Spleen (tissue), 11 donors: ENCODE measurements at regions not wholly inside any gene's neighbourhood (a gene's known extent, or its start where the extent isn't known, plus 50 kb on each side); places are given as distances from the start of the nearest gene placed in this dataset.
"Not testable (repeated sequence)": the region's sequence is repeated elsewhere in the genome, so short reads cannot be mapped to it uniquely, and the experiment has no call there.

Source experiments
- DNase-seq: peaks from one replicate; pipeline ENCODE4 v3.0.0-alpha.2; 2020
- H3K27ac ChIP-seq, 8 donors: fragments of 200-600 bp; sonication (generic) in 7 of 8; 1 replicate in 4 of 8; 2 replicates in 4 of 8; pipeline versions ENCODE4 v1.5.0 to v1.8.0; 2016 to 2021; ENCODE audit warnings: inconsistent platforms in 4 of 8, mild to moderate bottlenecking in 4 of 8, moderate library complexity in 1 of 8
- H3K27me3 ChIP-seq, 7 donors: fragments of 200-600 bp; sonication (generic) in 6 of 7; replicated peaks in 1 of 7; 1 replicate in 4 of 7; 2 replicates in 3 of 7; pipeline versions ENCODE4 v1.5.0 to v1.8.0; 2016 to 2021; ENCODE audit warnings: inconsistent platforms in 3 of 7, mild to moderate bottlenecking in 1 of 7
- H3K36me3 ChIP-seq, 6 donors: fragments of 200-600 bp; sonication (generic) in 5 of 6; 1 replicate in 4 of 6; 2 replicates in 2 of 6; pipeline versions ENCODE4 v1.5.0 to v1.8.0; 2016 to 2021; ENCODE audit warnings: inconsistent platforms in 2 of 6
- H3K4me1 ChIP-seq, 6 donors: fragments of 200-600 bp; sonication (generic) in 5 of 6; 1 replicate in 3 of 6; 2 replicates in 3 of 6; pipeline versions ENCODE4 v1.5.0 to v1.8.0; 2016 to 2021; ENCODE audit warnings: inconsistent platforms in 3 of 6
- H3K4me3 ChIP-seq, 8 donors: fragments of 200-600 bp; sonication (generic) in 7 of 8; 1 replicate in 4 of 8; 2 replicates in 4 of 8; pipeline versions ENCODE4 v1.5.0 to v1.8.0; 2016 to 2021; ENCODE audit warnings: inconsistent platforms in 4 of 8, mild to moderate bottlenecking in 4 of 8, moderate library complexity in 2 of 8
- H3K9me3 ChIP-seq, 8 donors: fragments of 200-600 bp; sonication (generic) in 7 of 8; 1 replicate in 4 of 8; 2 replicates in 4 of 8; pipeline versions ENCODE4 v1.5.0 to v1.8.0; 2016 to 2021; ENCODE audit warnings: inconsistent platforms in 4 of 8
- POLR2A ChIP-seq, 3 donors: fragments of 450-650 bp; IDR thresholded peaks; one replicate each; pipeline ENCODE4 v1.5.1; 2017; ENCODE audit warnings: antibody characterized with exemption in 3 of 3, mild to moderate bottlenecking in 1 of 3
- POLR2AphosphoS5 ChIP-seq, 3 donors: sonication (generic); formaldehyde crosslinking; IDR thresholded peaks; one replicate each; pipeline ENCODE4 v1.5.1; 2017; ENCODE audit warnings: antibody characterized with exemption in 3 of 3
- WGBS, 5 donors: extraction: QIAGEN DNeasy Blood & Tissue Kit in 3 of 5; methylation state at CpG; one replicate each; pipeline versions ENCODE4 v1.1.5 to v1.1.7; 2013 to 2018; 5-methylcytosine and 5-hydroxymethylcytosine counted together
- intact Hi-C: fragments of 100-400 bp; cut with DNase I; formaldehyde crosslinking; loops from one replicate; pipeline ENCODE4 v1.15.0; 2023; ENCODE audit warnings: low total_unique reads
- TF ChIP-seq, protein P1 (sequence below), 11 experiments: fragments of 200-600 bp in 7 of 11; fragments of 450-650 bp in 4 of 11; sonication (generic) in 4 of 11; IDR thresholded peaks in 8 of 11; conservative IDR thresholded peaks in 3 of 11; 1 replicate in 7 of 11; 2 replicates in 4 of 11; pipeline versions ENCODE4 v1.4.0 to v1.8.0; 2016 to 2021; ENCODE audit warnings: antibody characterized with exemption in 11 of 11, inconsistent platforms in 4 of 11, mild to moderate bottlenecking in 1 of 11
- donor health status: healthy with polysubstance abuse.
- donor health status: DM: no; HTN: no; CAD: no; lungs with moderate emphysema.
- donor health status: DM: no; HTN: no; CAD: no.
- donor health status: Bipolar disorder and iron deficiency.
- donor health status: healthy.
- donor health status: DM: no; HTN: no; CAD: no.
- donor health status: DM: yes; HTN: yes; CAD: no.

DNA sequence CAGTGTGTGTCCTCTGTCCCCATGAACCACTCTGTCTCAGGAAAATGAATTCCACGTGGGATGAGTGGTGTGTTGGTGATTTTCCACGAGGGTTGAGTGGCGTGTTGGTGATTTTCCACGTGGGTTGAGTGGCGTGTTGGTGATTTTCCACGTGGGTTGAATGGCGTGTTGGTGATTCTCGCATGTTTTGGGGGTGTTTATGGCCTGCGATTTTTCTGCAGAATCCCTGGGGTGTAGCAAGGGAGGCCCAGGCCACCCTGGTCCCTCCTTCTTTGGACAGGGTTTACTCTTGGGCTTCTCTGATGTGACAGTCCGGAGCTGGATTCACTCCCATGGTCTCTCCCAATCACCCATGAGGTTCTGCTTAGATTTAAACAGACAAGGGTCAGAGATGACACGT is 90.6 kb upstream of the FRMD1 start:
- H3K9me3 ChIP-seq, result peaks cover 0 to 14% (median 4%) of the 10 kb centered on the region in 8 donors
- no peak for DNase-seq
- H3K36me3 ChIP-seq, result no peaks in the 10 kb centered on the region
- 87 to 95% (median 91%) methylated on average over 11 of the region's 11 CpGs for WGBS, 5 donors
- TF ChIP-seq POLR2A (IDR thresholded peaks at IDR 0.05) (no peak), POLR2AphosphoS5 (IDR thresholded peaks at IDR 0.05) (no peak)
- TF ChIP-seq, protein P1, sequence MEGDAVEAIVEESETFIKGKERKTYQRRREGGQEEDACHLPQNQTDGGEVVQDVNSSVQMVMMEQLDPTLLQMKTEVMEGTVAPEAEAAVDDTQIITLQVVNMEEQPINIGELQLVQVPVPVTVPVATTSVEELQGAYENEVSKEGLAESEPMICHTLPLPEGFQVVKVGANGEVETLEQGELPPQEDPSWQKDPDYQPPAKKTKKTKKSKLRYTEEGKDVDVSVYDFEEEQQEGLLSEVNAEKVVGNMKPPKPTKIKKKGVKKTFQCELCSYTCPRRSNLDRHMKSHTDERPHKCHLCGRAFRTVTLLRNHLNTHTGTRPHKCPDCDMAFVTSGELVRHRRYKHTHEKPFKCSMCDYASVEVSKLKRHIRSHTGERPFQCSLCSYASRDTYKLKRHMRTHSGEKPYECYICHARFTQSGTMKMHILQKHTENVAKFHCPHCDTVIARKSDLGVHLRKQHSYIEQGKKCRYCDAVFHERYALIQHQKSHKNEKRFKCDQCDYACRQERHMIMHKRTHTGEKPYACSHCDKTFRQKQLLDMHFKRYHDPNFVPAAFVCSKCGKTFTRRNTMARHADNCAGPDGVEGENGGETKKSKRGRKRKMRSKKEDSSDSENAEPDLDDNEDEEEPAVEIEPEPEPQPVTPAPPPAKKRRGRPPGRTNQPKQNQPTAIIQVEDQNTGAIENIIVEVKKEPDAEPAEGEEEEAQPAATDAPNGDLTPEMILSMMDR (IDR thresholded peaks at IDR 0.05 in 8 of 11, conservative IDR thresholded peaks at IDR 0.05 in 3 of 11), result no peak
- peaks cover 0 to 13% (median 0%) of the 10 kb centered on the region in 7 donors for H3K27me3 ChIP-seq
- H3K4me1 ChIP-seq, result no peaks in the 10 kb centered on the region
- no peak overlapping the region for H3K27ac ChIP-seq
- no peak overlapping the region for H3K4me3 ChIP-seq
- intact Hi-C loops, result no loop called here

DNA sequence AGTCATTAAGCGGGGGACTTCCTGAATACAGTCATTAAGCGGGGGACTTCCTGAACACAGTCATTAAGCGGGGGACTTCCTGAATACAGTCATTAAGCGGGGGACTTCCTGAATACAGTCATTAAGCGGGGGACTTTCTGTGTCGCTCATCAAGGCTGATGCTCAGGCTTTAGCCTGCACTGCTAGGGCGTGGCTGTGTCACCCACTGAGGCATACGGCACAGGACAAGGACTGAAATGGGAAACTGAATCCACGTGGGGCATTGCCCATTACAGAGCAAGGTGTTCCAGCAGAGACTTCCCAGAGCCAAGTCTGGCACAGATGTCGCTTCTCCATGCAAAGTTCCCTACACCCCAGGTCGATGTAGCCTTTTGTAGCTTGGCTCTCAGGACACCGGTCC is 89.9 kb upstream of the FRMD1 start:
- peaks cover 0 to 13% (median 0%) of the 10 kb centered on the region in 7 donors for H3K27me3 ChIP-seq
- H3K4me3 ChIP-seq, H3K4me1 ChIP-seq, H3K36me3 ChIP-seq, DNase-seq, H3K27ac ChIP-seq, intact Hi-C loops: not testable (repeated sequence)
- H3K9me3 ChIP-seq, result peaks cover 0 to 14% (median 4%) of the 10 kb centered on the region in 8 donors
- 74 to 100% (median 76%) methylated on average over 4 to 10 of the region's 12 CpGs for WGBS, 5 donors

DNA sequence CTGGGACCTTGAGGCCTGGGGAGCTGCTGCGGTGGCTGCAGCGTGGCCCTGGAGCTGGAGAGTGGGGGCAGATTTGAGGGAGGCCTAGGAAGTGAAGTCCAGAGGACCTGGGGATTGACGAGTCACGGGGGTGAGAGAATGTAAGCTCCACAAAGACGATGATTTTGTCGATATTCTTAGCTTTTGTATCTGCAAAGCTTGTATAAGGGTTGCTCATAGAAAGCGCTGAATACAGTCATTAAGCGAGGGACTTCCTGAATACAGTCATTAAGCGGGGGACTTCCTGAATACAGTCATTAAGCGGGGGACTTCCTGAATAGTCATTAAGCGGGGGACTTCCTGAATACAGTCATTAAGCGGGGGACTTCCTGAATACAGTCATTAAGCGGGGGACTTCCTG is 89.3 kb upstream of the FRMD1 start:
- 76 to 88% (median 83%) methylated on average over 9 to 12 of the region's 13 CpGs for WGBS, 5 donors
- H3K4me3 ChIP-seq, result not testable (repeated sequence)
- peaks cover 0 to 13% (median 0%) of the 10 kb centered on the region in 7 donors for H3K27me3 ChIP-seq

DNA sequence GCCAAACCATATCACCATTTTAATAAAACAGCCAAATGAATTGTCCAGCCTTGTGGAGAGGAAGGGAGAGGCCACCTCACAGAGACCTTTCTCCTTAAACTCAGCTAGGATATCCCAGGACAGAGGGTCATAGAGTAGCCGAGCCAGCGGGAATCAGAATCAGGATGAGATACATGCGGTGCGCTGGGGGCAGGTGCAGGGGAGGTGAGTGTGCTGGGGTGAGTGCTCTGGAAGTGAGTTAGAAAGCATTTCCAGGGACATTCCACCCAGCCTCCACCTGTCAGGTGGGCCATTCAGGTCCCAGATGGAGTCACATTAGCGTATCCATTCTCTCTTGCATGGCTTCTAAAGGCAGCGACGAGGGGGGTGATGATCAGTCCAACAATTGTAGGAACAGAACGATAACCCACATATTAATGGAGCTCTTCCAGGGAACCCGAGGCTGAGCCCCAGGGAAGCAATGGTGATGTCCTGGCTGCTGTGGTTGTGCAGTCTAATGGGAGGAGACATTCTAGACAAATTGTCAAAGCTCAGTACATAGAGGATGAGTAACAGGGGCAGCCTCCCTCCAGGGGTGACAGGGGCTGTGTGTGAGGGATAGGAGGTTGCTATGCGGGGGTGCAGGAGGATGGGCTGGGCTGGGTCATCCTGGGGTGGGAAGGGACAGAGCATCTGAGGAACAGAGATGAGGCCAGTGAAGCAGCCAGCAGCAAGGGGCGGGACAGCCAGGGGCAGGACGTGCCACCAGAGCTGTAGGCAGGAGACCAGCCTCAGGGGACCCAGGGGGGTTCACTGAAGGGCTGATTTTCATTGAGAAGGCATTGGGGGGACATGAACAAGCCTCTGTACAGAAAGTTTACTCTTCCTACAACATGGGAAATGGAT is 88.7 kb upstream of the FRMD1 start:
- no peak for DNase-seq
- intact Hi-C loops, result no loop called here
- TF ChIP-seq, protein P1 (IDR thresholded peaks at IDR 0.05 in 8 of 11, conservative IDR thresholded peaks at IDR 0.05 in 3 of 11), result no peak
- TF ChIP-seq POLR2A (IDR thresholded peaks at IDR 0.05) (no peak), POLR2AphosphoS5 (IDR thresholded peaks at IDR 0.05) (no peak)
- 88 to 94% (median 91%) methylated on average over 12 of the region's 12 CpGs for WGBS, 5 donors
- Histone ChIP-seq H3K27me3 (peaks cover 0 to 13% (median 0%) of the 10 kb centered on the region in 7 donors), H3K36me3 (no peaks in the 10 kb centered on the region), H3K4me1 (no peaks in the 10 kb centered on the region), H3K27ac (no peak overlapping the region), H3K4me3 (no peak overlapping the region), H3K9me3 (peaks cover 0 to 14% (median 4%) of the 10 kb centered on the region in 8 donors)

More for the DNA sequence above, 89.3 kb upstream of the FRMD1 start:
- H3K36me3 ChIP-seq, DNase-seq, H3K27ac ChIP-seq, intact Hi-C loops, H3K4me1 ChIP-seq: not testable (repeated sequence)
- H3K9me3 ChIP-seq, result peaks cover 0 to 14% (median 4%) of the 10 kb centered on the region in 8 donors

DNA sequence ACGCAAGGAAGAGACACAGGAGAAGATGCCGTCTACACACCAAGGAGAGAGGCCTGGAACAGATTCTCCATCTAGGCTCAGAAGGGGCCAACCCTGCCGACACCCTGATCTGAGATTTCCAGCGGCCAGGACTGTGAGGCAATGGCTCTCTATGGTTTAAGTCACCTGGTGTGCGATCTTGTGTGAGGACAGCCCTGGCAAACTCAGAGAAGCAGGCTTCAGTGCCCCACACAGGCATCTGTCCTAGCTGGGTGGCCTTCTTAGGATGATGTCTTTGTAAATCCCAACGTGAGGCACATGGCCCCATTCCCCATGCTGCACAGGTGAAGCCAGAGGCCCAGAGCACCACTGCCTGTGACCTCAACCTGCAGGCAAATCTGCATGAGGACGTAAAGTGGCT is 87.6 kb upstream of the FRMD1 start:
- no peak overlapping the region for H3K4me3 ChIP-seq
- WGBS, 5 donors, result 80 to 91% (median 86%) methylated on average over 7 of the region's 7 CpGs

More for the DNA sequence above, 87.6 kb upstream of the FRMD1 start:
- H3K36me3 ChIP-seq, result no peaks in the 10 kb centered on the region
- no peak overlapping the region for H3K27ac ChIP-seq
- H3K4me1 ChIP-seq, result no peaks in the 10 kb centered on the region
- H3K9me3 ChIP-seq, result peaks cover 0 to 14% (median 4%) of the 10 kb centered on the region in 8 donors
- H3K27me3 ChIP-seq, result peaks cover 0 to 13% (median 0%) of the 10 kb centered on the region in 7 donors
- no peak for DNase-seq
- TF ChIP-seq POLR2AphosphoS5 (IDR thresholded peaks at IDR 0.05), result no peak
- TF ChIP-seq, protein P1 (IDR thresholded peaks at IDR 0.05 in 8 of 11, conservative IDR thresholded peaks at IDR 0.05 in 3 of 11), result no peak
- TF ChIP-seq POLR2A (IDR thresholded peaks at IDR 0.05), result no peak
- intact Hi-C loops, result no loop called here
